Panc1 (cell line): ENCODE measurements at regions not wholly inside any gene's neighbourhood (a gene's known extent, or its start where the extent isn't known, plus 50 kb on each side); places are given as distances from the start of the nearest gene placed in this dataset.

ENCODE experiments used
- POLR2AphosphoS5 ChIP-seq: IDR thresholded peaks from 2 replicates; pipeline ENCODE4 v1.6.1; 2012; ENCODE audit warnings: mild to moderate bottlenecking, low read depth, low read length, moderate library complexity
- TCF7L2 ChIP-seq: IDR thresholded peaks from 2 replicates; pipeline ENCODE4 v1.6.1; 2011; ENCODE audit warnings: mild to moderate bottlenecking, low read depth, low read length, inconsistent platforms
- TF ChIP-seq, protein P1 (sequence below): fragments of 450-650 bp; IDR thresholded peaks from 2 replicates; pipeline ENCODE4 v1.5.1; 2017; ENCODE audit warnings: mild to moderate bottlenecking

DNA sequence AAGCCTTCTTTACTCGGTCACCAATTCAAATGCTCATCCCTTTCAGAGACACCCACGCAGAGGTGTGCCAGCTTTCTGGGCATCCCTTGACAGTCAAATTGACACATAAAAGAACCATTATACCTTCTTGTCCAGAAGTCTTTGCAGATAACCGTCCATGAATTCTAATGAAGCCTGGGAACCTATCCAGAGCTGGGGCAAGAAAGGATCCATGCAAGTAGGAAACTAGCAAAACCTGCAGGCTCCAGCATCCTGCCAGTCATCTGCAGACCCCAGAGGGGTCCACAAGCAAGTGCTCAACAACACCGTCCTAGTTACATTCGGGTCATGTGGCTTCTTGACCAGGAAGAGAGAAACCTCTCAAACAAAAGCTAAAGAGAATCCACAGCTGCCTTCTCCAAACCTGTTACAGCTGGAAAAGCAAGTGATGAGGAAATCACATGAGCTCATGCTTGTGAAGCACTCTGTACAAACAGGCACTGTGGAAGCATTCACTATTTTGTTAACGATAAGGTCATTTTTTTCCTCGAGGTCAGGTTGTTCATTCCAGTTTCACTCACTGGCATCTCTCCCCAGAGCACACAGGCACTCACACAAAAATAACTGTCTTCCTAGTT lies 80.2 kb upstream of the DMRT1 start:
- TF ChIP-seq, protein P1, sequence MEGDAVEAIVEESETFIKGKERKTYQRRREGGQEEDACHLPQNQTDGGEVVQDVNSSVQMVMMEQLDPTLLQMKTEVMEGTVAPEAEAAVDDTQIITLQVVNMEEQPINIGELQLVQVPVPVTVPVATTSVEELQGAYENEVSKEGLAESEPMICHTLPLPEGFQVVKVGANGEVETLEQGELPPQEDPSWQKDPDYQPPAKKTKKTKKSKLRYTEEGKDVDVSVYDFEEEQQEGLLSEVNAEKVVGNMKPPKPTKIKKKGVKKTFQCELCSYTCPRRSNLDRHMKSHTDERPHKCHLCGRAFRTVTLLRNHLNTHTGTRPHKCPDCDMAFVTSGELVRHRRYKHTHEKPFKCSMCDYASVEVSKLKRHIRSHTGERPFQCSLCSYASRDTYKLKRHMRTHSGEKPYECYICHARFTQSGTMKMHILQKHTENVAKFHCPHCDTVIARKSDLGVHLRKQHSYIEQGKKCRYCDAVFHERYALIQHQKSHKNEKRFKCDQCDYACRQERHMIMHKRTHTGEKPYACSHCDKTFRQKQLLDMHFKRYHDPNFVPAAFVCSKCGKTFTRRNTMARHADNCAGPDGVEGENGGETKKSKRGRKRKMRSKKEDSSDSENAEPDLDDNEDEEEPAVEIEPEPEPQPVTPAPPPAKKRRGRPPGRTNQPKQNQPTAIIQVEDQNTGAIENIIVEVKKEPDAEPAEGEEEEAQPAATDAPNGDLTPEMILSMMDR: no peak
- TF ChIP-seq POLR2AphosphoS5 (no peak), TCF7L2 (no peak)
